Lung microvascular endothelial cell (primary cell): ENCODE measurements at regions not wholly inside any gene's neighbourhood (a gene's known extent, or its start where the extent isn't known, plus 50 kb on each side); places are given as distances from the start of the nearest gene placed in this dataset.

Experiments used
- DNase-seq, 2 donors: peaks; one replicate each; pipeline versions ENCODE4 v3.0.0 to v3.0.0-alpha.2; 2010; ENCODE audit warnings: low read depth in 2 of 2

DNA sequence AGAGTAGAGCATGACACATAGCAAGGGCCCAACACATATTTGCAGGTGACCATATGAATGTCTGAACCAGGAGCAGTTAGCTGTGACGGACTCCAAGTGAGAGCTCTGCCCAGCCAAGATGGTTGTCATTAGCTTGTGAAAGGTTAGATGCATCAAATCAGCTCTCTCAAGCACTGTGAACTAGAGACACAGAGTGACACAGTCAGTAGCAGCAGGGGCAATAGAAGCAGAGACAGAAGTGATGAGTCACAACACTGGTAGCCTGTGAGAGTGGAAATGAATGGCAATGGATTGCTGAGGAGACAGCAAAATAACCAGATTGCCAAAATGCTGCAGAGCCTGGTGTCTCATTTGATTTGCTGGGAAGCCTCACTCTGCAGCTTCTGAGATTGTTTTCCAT lies 558.9 kb downstream of the PKHD1 start:
- no peak for DNase-seq

DNA sequence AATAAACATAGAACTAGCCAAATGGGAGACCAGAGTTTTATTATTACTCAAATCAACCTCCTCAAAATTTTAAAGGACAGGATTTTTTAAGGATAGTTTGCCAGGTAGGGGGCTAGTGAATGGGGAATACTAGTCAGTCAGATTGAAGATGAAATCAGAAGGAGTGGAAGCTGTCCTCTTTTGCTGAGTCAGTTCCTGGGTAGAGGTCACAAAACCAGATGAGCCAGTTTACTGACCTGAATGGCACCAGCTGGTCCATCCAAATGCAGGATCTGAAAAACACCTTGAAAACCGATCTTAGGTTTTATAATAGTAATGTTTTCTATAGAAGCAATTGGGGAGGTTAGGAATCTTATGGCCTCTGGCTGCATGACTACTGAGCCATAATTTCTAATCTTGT lies 558.2 kb downstream of the PKHD1 start:
- DNase-seq = no peak

DNA sequence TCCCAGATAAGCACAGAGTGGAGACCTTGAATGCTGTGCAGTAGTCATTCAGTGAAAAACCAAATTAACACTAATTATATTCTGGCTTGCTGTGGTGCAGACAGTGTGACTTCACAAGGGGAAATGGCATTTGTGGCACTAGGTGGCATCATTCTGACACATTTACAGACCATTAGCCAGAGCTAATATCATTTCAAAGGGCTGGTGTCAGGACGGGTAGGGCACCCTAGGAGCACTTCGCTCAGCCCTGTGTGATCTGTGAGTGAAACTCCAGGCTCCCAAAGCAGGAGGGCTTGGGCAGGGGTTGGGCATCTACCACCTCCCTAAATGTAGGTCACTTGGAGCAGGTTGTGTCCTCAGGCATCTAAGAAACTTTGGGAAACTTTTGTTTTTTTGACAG lies 555.8 kb downstream of the PKHD1 start:
- DNase-seq = no peak

DNA sequence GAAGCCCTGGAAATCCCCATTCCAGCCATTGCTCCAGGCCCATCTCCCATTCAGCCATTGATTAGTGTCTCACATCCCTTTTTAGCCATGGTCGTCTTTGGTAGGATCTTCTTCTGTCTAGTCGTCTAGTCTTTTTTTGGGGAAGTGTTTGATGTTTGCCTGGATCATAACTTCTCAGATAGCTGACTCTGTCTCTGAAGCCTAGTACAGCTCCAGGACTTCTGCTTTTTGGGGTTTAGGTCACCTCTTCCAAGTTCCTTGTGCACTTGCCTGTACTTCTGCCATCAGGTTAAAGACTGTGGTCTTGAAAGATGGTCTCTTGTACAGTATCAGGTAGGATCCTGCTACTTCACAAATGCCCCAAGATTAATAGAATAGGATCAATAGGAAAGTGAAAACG lies 553.5 kb downstream of the PKHD1 start:
- DNase-seq = no peak

DNA sequence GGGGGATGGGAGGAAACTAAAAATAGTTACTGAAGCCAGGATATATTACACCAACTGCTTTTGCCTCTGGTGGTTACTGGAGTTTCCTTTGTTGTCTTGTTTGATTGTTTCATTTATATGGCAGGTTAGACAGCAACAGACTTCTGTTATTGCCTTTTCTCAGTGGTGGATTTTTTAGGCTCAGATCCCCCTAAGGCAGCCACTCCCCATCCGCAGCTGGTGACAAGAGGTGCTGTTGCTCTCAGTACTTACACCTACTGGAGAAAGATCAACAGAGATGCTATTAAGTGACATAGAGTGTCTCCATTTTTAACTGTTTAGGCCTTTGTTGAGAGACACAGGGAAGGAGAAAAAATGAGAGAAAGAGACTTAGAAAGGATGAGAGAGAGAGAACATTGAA lies 552.1 kb downstream of the PKHD1 start:
- no peak for DNase-seq

DNA sequence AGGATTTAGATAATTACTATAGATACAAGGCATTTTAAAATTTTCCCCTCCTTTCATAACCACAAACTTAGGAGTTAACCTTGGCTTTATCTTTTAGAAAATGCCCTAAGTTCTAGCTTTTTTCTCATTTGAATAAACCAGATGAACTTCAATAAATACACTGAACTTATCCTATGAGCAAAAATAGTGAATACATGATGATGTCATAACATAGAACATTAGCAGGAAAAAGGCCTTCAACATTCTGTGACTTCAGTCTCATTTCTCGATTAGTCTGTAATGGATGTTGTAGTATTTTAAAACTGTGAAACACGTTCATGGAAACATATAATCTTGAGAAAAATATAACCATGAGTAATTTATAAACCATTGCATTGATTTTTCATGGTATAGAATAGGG lies 550.7 kb downstream of the PKHD1 start:
- DNase-seq = no peak

DNA sequence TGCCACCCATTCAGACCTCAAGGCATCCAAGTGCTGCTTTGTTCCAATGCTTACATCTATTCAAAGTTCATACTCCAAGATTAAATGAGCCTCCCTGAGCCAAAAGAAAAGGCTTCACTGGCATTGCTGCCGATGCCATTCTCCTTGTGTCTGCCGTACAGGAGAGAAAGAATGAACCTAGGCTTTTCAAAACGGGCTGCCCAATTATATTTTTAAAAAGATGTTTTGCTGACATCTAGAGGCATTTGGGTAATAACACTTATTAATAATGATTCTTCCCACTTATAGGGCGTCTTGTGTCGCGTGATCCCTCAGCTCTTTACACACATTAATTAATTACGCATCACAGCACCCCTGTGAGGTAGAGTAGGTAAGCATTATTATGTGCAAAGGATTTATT lies 545.6 kb downstream of the PKHD1 start:
- DNase-seq = no peak

DNA sequence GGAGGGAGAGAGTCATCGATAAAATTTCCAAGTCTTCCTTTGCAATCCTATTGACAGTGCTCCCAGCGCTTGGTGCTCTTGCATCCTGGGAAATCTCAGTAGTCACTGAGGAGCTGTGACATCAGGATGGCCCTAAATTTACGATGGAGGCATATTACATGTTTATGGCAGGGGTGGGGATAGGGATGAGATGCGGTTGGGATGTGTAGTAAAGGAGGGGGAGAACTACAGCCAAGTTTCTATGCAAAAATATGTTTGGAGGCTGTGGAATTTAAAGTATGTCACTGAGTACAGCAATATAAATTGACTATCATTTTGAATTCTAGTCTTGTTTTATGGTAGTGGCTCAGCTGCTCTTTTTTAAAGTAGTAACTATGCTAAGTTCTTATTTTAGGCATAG lies 544.9 kb downstream of the PKHD1 start:
- DNase-seq = no peak

DNA sequence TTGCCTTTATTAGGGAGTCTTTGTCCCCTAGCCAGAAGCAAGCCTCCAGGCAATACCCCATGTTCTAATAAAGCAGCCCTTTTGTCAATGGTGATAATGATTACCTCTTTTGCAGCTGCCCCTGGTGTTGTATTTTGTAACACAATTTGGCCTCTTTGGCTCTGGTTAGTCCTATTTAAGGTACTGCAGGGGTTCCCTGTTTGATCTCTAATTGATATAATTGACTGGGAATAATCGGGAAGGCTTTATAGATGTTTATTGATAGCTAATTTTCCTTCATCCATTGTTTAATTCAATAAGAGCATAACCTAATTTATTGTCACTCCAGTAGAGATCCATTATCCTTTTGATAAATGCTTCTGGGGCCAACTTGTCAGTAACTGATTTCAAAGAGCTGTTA lies 537.2 kb downstream of the PKHD1 start:
- no peak for DNase-seq

DNA sequence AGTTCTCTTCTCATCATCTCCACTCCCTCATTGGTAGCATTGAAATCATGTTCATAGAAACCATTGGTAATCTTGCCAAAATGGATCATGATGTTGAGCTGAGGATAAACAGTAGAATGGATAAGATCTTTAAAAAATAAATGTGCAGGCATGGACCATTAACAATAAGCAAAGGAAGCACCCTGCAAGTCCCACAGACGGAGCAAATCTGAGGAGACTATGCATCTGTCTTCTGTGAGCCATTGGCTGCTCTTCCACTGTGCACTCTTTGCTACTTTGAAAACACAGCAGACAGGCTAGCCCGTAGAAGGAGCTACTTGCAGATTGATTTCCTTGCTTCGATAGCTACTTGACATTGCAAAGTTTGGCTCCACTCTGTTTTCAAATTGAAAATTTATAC lies 535.0 kb downstream of the PKHD1 start:
- DNase-seq = no peak

DNA sequence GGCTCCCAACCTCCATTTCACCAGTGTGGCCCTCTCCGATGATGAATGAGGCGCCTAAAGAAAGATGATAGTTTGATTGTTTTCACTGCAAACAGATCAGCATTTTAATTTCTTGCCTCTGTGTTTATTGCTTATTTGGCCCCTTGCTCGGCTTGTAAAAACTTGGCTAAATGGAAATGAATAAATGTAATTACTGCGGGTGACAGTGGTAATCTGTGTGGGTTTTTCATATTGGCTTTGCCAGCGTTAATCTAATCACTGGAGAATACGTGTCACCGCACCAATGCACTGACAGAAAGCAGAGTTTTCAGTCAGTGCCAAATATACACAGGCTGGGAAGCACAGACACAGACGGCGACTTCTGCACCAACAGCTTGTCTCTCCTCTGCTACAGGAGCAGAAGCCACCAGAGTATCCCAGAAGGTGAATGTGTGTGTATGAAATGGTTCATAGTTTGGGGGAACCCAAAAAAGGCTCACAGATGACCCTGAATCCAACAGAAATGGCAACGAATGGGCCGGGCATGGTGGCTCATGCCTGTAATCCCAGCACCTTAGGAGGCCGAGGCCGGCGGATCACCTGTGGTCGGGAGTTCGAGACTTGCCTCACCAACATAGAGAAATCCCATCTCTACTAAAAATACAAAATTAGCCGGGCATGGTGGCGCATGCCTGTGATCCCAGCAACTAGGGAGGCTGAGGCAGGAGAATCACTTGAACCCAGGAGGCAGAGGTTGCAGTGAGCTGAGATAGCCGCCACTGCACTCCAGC lies 534.0 kb downstream of the PKHD1 start:
- no peak for DNase-seq

DNA sequence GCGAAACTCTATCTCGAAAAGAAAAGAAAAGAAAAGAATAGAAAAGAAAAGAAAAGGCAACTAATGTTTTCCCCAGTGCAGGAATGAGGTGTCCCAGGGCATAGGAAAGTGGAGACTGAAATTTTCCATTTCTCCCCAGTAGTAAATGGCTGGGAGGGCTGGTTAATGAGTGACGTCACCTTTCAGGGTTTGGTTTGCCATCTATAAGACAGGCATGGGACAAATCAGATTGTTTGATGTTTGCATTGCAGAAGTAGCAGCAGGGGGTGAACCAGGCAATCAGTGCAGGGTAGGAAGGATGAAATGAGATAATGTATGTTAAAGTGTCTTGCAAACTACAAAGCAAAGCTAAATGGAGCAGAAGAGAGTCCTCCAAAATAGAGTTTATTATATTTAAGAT lies 533.4 kb downstream of the PKHD1 start:
- DNase-seq = no peak

DNA sequence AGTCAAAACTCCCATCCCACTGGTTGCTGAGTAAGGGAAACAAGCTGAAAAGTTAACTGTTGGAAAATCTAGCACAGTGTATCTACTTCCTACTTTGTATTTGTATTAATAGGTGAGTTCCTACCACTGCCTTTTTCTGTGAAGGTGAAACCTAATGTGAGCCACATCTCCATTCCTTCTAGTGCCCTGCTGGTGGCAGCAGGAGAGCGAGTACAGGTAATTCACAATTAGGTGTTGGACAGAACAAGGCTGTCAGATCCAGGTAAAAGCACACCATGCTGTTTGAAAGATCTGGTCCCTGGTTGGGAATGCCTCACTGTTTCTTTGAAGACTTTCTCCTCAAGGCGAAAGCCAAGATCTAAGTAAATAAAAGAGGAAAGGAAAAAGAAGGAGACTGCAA lies 528.4 kb downstream of the PKHD1 start:
- no peak for DNase-seq

DNA sequence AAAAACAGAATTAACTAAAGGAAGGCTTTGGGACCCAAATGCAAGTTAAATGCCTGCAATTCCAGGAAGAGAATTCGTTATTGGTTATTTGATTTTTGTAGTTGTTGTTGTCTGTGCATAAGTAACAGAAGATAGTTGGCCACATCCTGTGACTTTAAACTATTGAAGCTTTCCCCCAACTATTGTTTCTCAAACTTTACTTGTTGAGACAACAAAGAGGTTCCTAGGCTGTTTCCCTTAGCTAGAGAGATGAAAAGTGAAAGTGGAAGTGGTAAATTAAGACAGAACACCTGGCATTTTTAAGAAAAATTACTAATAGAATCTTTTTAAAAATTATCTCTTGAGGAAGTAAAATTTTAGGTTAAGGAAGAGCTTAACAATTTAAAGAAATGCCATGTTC lies 525.2 kb downstream of the PKHD1 start:
- DNase-seq = no peak
